ENCODE measurements at regions not wholly inside any gene's neighbourhood (a gene's known extent, or its start where the extent isn't known, plus 50 kb on each side); places are given as distances from the start of the nearest gene placed in this dataset.

- no peak for TF ChIP-seq CTCF (IDR thresholded peaks at IDR 0.05; ENCODE audit: insufficient read depth, low read depth, low read length, missing control alignments)
- H3K4me3 ChIP-seq (ENCODE audit: low read length), result no peak overlapping the region
- peak; percentile 45 for DNase-seq (ENCODE audit: low read depth)
These were observed 226.1 kb upstream of the GMDS start for GRCh38 chr6:2471472-2471871.

- TF ChIP-seq CTCF (IDR thresholded peaks at IDR 0.05; ENCODE audit: insufficient read depth, low read depth, low read length, missing control alignments), result no peak
- no peak for DNase-seq (ENCODE audit: low read depth)
- no peak overlapping the region for H3K4me3 ChIP-seq (ENCODE audit: low read length)
These were observed 224.0 kb upstream of the GMDS start for GRCh38 chr6:2469428-2469827.

- no peak for TF ChIP-seq CTCF (IDR thresholded peaks at IDR 0.05; ENCODE audit: insufficient read depth, low read depth, low read length, missing control alignments)
- H3K4me3 ChIP-seq (ENCODE audit: low read length), result no peak overlapping the region
- DNase-seq (ENCODE audit: low read depth), result no peak
These were observed 223.2 kb upstream of the GMDS start for GRCh38 chr6:2468601-2468955.

GRCh38 chr6:2467929-2468600 is 222.7 kb upstream of the GMDS start:
- no peak overlapping the region for H3K4me3 ChIP-seq (ENCODE audit: low read length)
- TF ChIP-seq CTCF (IDR thresholded peaks at IDR 0.05; ENCODE audit: insufficient read depth, low read depth, low read length, missing control alignments), result no peak

GRCh38 chr6:2465336-2465735 is 219.9 kb upstream of the GMDS start:
- TF ChIP-seq CTCF (IDR thresholded peaks at IDR 0.05; ENCODE audit: insufficient read depth, low read depth, low read length, missing control alignments), result no peak
- H3K4me3 ChIP-seq (ENCODE audit: low read length), result no peak overlapping the region
- no peak for DNase-seq (ENCODE audit: low read depth)

More at GRCh38 chr6:2467929-2468600, 222.7 kb upstream of the GMDS start:
- no peak for DNase-seq (ENCODE audit: low read depth)

- DNase-seq (ENCODE audit: low read depth), result no peak
- TF ChIP-seq CTCF (IDR thresholded peaks at IDR 0.05; ENCODE audit: insufficient read depth, low read depth, low read length, missing control alignments), result no peak
- H3K4me3 ChIP-seq (ENCODE audit: low read length), result no peak overlapping the region
These were observed 219.2 kb upstream of the GMDS start for GRCh38 chr6:2464641-2465040.

- no peak overlapping the region for H3K4me3 ChIP-seq (ENCODE audit: low read length)
- TF ChIP-seq CTCF (IDR thresholded peaks at IDR 0.05; ENCODE audit: insufficient read depth, low read depth, low read length, missing control alignments), result no peak
- no peak for DNase-seq (ENCODE audit: low read depth)
These were observed 217.4 kb upstream of the GMDS start for GRCh38 chr6:2462831-2463230.

Data from epithelial cell of esophagus (primary cell).